Mucosa of descending colon (tissue), 3 donors: ENCODE measurements at regions not wholly inside any gene's neighbourhood (a gene's known extent, or its start where the extent isn't known, plus 50 kb on each side); places are given as distances from the start of the nearest gene placed in this dataset.
"Not testable (repeated sequence)": the region's sequence is repeated elsewhere in the genome, so short reads cannot be mapped to it uniquely, and the experiment has no call there.

Experiments used
- ATAC-seq: fragments of 200-7000 bp; cut with Tn5 transposase; one replicate; pipeline ENCODE4 v1.9.1; 2020; ENCODE audit warnings: mild to moderate bottlenecking, moderate library complexity
- DNase-seq, 3 donors: peaks; one replicate each; pipeline ENCODE4 v3.0.0-alpha.2; 2020
- H3K36me3 ChIP-seq: fragments of 200-600 bp; one replicate; pipeline ENCODE4 v1.8.0; 2021; ENCODE audit warnings: low read depth, mild to moderate bottlenecking
- H3K4me1 ChIP-seq: fragments of 200-600 bp; one replicate; pipeline ENCODE4 v1.8.0; 2021; ENCODE audit warnings: low read depth, mild to moderate bottlenecking
- H3K4me3 ChIP-seq: fragments of 200-600 bp; one replicate; pipeline ENCODE4 v1.8.0; 2021; ENCODE audit warnings: mild to moderate bottlenecking
- H3K9me3 ChIP-seq: fragments of 200-600 bp; one replicate; pipeline ENCODE4 v1.8.0; 2021; ENCODE audit warnings: mild to moderate bottlenecking
- intact Hi-C, 2 donors: fragments of 100-400 bp; cut with DNase I in 1 of 2; cut with micrococcal nuclease in 1 of 2; formaldehyde crosslinking; loops; one replicate each; pipeline versions ENCODE4 v1.11.0 to v1.11.1; 2022; cut with DNase I, micrococcal nuclease
- TF ChIP-seq, protein P1 (sequence below): fragments of 200-600 bp; IDR thresholded peaks from one replicate; pipeline ENCODE4 v1.8.0; 2022; ENCODE audit warnings: antibody characterized with exemption, mild to moderate bottlenecking
- donor health status: DM: no; HTN: no; CAD: no; lungs with moderate emphysema.
- donor health status: DM: no; HTN: no; CAD: no.
- donor health status: DM: no; HTN: yes; CAD: no.

- Histone ChIP-seq H3K9me3 (no peaks in the 10 kb centered on the region), H3K4me1 (no peaks in the 10 kb centered on the region), H3K36me3 (no peaks in the 10 kb centered on the region), H3K4me3 (no peak overlapping the region)
- DNase-seq (no peak), ATAC-seq (no peak)
- TF ChIP-seq, protein P1, sequence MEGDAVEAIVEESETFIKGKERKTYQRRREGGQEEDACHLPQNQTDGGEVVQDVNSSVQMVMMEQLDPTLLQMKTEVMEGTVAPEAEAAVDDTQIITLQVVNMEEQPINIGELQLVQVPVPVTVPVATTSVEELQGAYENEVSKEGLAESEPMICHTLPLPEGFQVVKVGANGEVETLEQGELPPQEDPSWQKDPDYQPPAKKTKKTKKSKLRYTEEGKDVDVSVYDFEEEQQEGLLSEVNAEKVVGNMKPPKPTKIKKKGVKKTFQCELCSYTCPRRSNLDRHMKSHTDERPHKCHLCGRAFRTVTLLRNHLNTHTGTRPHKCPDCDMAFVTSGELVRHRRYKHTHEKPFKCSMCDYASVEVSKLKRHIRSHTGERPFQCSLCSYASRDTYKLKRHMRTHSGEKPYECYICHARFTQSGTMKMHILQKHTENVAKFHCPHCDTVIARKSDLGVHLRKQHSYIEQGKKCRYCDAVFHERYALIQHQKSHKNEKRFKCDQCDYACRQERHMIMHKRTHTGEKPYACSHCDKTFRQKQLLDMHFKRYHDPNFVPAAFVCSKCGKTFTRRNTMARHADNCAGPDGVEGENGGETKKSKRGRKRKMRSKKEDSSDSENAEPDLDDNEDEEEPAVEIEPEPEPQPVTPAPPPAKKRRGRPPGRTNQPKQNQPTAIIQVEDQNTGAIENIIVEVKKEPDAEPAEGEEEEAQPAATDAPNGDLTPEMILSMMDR: no peak
- intact Hi-C loops: no loop called here
Observed at GRCh38 chr9:15059003-15059402, 148.8 kb upstream of the FREM1 start.

- H3K4me3 ChIP-seq: no peak overlapping the region
- intact Hi-C loops: no loop called here
- no peaks in the 10 kb centered on the region for H3K4me1 ChIP-seq
- no peak for DNase-seq
- TF ChIP-seq, protein P1: no peak
- no peaks in the 10 kb centered on the region for H3K36me3 ChIP-seq
- no peaks in the 10 kb centered on the region for H3K9me3 ChIP-seq
- ATAC-seq: no peak
Observed at GRCh38 chr9:15058236-15058635, 148.0 kb upstream of the FREM1 start.

DNA sequence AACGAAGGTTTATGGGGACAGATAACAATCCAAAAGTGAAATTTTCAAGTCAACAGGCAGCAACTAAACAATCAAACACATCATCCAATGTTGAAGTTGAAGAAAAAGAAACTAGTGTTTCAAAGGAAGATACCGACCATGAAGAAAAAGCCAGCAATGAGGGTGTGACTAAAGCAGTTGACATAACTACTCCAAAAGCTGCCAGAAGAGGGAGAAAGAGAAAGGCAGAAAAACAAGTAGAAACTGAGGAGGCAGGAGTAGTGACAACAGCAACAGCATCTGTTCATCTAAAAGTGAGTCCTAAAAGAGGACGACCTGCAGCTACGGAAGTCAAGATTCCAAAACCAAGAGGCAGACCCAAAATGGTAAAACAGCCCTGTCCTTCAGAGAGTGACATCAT is 145.1 kb upstream of the FREM1 start:
- DNase-seq: not testable (repeated sequence)

GRCh38 chr9:15048772-15049171 is 138.5 kb upstream of the FREM1 start:
- Histone ChIP-seq H3K4me1 (no peaks in the 10 kb centered on the region), H3K9me3 (no peaks in the 10 kb centered on the region), H3K36me3 (no peaks in the 10 kb centered on the region), H3K4me3 (no peak overlapping the region)
- TF ChIP-seq, protein P1: no peak
- DNase-seq: no peak
- ATAC-seq: no peak
- intact Hi-C loops: no loop called here

More for the DNA sequence above, 145.1 kb upstream of the FREM1 start:
- H3K36me3 ChIP-seq, H3K4me3 ChIP-seq, H3K4me1 ChIP-seq, intact Hi-C loops, H3K9me3 ChIP-seq, ATAC-seq: not testable (repeated sequence)

DNA sequence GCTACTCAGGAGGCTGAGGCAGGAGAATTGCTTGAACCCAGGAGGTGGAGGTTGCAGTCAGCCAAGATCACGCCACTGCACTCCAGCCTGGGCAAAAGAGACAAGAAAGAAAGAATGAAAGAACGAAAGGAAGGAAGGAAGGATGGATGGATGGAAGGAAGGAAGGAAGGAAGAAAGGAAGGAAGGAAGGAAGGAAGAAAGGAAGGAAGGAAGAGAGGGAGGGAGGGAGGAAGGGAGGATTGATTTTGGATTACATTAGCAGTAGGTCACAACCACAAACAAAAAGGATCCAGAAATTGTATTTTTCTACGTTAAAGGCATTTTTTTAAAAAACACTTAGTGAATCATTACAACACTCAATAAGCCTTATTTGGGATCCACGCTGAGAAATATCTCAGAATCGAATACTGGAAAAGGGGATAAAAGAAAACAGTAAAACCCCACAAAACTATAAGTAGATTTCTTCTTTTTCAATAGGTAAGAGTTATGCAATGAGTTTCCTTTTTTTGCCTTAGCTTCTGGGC is 136.9 kb upstream of the FREM1 start:
- H3K9me3 ChIP-seq: no peaks in the 10 kb centered on the region
- H3K4me3 ChIP-seq: no peak overlapping the region
- H3K36me3 ChIP-seq: no peaks in the 10 kb centered on the region
- TF ChIP-seq, protein P1: no peak
- ATAC-seq (no peak), DNase-seq (no peak)
- intact Hi-C loops: no loop called here
- no peaks in the 10 kb centered on the region for H3K4me1 ChIP-seq

DNA sequence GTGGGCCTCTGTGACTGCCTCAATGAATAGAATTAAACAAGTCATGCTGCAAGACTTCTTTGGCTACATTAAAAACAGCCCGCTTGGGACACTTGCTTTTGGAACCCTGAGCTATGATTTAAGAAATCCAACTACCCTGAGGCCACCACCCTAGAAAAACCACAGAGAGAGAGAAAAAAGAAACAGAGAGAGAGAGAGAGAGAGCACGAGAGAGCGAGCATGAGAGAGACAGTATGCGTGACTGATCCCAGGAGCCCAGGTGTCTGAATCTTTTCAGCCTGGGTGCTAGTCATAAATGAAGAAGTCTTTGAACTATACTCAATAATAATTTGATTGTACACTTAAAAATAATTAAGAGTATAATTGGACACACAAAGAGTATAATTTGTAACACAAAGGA is 123.1 kb upstream of the FREM1 start:
- DNase-seq (no peak), ATAC-seq (no peak)
- H3K9me3 ChIP-seq: no peaks in the 10 kb centered on the region
- no peaks in the 10 kb centered on the region for H3K36me3 ChIP-seq
- no peak overlapping the region for H3K4me3 ChIP-seq
- intact Hi-C loops: no loop called here
- TF ChIP-seq, protein P1: no peak
- no peaks in the 10 kb centered on the region for H3K4me1 ChIP-seq
